OCI-LY3 (cell line): ENCODE measurements at regions not wholly inside any gene's neighbourhood (a gene's known extent, or its start where the extent isn't known, plus 50 kb on each side); places are given as distances from the start of the nearest gene placed in this dataset.

Experiments
- H2AFZ ChIP-seq: fragments of 200-600, 300-600 bp; shearing (Covaris generic); 2 replicates; pipeline ENCODE4 v1.6.0; 2014; ENCODE audit warnings: antibody characterized with exemption, low read depth, low read length
- H3K27ac ChIP-seq: fragments of 200-600, 300-600 bp; sonication (generic); 2 replicates; pipeline ENCODE4 v1.5.1; 2014; ENCODE audit warnings: mild to moderate bottlenecking, low read length, moderate library complexity, mixed read lengths
- H3K27me3 ChIP-seq: fragments of 200-600, 300-600 bp; sonication (generic); 2 replicates; pipeline ENCODE4 v1.6.1; 2014; ENCODE audit warnings: low read depth, low read length, mixed read lengths
- H3K36me3 ChIP-seq: fragments of 200-600, 300-600 bp; sonication (generic); replicated peaks from 2 replicates; pipeline ENCODE3; 2014; ENCODE audit warnings: low read depth, low read length, mixed read lengths
- H3K4me1 ChIP-seq: fragments of 300-600, 200-600 bp; sonication (generic); 2 replicates; pipeline ENCODE4 v1.6.1; 2014; ENCODE audit warnings: low read length, mixed read lengths
- H3K4me2 ChIP-seq: fragments of 200-600, 300-600 bp; sonication (generic); 2 replicates; pipeline ENCODE4 v1.6.1; 2014; ENCODE audit warnings: low read length, mixed read lengths
- H3K4me3 ChIP-seq: fragments of 300-600, 200-600 bp; sonication (generic); 2 replicates; pipeline ENCODE4 v1.5.1; 2014; ENCODE audit warnings: antibody characterized with exemption, mild to moderate bottlenecking, low read length, moderate library complexity
- H3K79me2 ChIP-seq: fragments of 300-600, 200-600 bp; shearing (Covaris generic); 2 replicates; pipeline ENCODE4 v1.6.1; 2014; ENCODE audit warnings: mild to moderate bottlenecking, low read length, mixed read lengths
- H3K9ac ChIP-seq: fragments of 300-600, 200-600 bp; shearing (Covaris generic); 2 replicates; pipeline ENCODE4 v1.6.0; 2014; ENCODE audit warnings: mild to moderate bottlenecking, low read length, moderate library complexity
- H3K9me3 ChIP-seq: fragments of 200-600, 300-600 bp; shearing (Covaris generic); 2 replicates; pipeline ENCODE4 v1.6.1; 2014; ENCODE audit warnings: low read length, mixed read lengths; ENCODE audit not compliant: insufficient read depth
- H4K20me1 ChIP-seq: fragments of 200-600, 300-600 bp; sonication (generic); 2 replicates; pipeline ENCODE4 v1.6.1; 2016; ENCODE audit warnings: low read length, mixed read lengths; ENCODE audit not compliant: insufficient read depth
- EZH2phosphoT487 ChIP-seq: fragments of 200-600 bp; shearing (Covaris generic); IDR thresholded peaks from 2 replicates; pipeline ENCODE4 v1.6.1; 2018; ENCODE audit warnings: antibody characterized with exemption, mixed run types, low read depth
- TF ChIP-seq, protein P1 (sequence below): fragments of 200-600, 300-600 bp; sonication (generic); IDR thresholded peaks from 2 replicates; pipeline ENCODE4 v1.5.1; 2014; ENCODE audit warnings: antibody characterized with exemption, low read length, low read depth

DNA sequence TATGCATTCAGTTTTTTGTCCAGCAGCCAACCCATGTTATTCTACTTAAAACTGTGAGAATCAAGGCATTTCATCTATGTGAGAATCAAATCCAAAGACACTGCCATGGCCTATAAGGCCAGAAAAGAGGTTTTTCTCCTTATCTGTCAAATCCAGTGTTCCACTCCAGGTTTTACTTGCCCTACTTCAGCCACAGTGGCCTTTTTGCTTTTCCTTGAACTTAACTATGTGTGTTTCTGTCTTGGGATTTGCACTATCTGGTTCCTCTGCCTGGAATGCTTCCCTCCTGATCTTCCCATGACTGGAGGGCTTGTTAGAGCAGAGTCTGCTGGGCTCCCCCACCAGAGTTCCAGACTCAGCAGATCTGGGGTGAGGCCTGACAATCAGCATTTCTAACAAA, 113.1 kb upstream of the DOK5 start:
- Histone ChIP-seq H4K20me1 (no peaks in the 10 kb centered on the region), H3K4me2 (no peak overlapping the region), H3K27me3 (no peaks in the 10 kb centered on the region), H3K4me1 (no peaks in the 10 kb centered on the region), H3K36me3 (no peaks in the 10 kb centered on the region), H3K9me3 (no peaks in the 10 kb centered on the region), H3K4me3 (no peak overlapping the region), H3K27ac (no peak overlapping the region), H2AFZ (no peak overlapping the region), H3K79me2 (no peaks in the 10 kb centered on the region), H3K9ac (no peak overlapping the region)
- no peak for TF ChIP-seq EZH2phosphoT487
- TF ChIP-seq, protein P1, sequence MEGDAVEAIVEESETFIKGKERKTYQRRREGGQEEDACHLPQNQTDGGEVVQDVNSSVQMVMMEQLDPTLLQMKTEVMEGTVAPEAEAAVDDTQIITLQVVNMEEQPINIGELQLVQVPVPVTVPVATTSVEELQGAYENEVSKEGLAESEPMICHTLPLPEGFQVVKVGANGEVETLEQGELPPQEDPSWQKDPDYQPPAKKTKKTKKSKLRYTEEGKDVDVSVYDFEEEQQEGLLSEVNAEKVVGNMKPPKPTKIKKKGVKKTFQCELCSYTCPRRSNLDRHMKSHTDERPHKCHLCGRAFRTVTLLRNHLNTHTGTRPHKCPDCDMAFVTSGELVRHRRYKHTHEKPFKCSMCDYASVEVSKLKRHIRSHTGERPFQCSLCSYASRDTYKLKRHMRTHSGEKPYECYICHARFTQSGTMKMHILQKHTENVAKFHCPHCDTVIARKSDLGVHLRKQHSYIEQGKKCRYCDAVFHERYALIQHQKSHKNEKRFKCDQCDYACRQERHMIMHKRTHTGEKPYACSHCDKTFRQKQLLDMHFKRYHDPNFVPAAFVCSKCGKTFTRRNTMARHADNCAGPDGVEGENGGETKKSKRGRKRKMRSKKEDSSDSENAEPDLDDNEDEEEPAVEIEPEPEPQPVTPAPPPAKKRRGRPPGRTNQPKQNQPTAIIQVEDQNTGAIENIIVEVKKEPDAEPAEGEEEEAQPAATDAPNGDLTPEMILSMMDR = no peak

DNA sequence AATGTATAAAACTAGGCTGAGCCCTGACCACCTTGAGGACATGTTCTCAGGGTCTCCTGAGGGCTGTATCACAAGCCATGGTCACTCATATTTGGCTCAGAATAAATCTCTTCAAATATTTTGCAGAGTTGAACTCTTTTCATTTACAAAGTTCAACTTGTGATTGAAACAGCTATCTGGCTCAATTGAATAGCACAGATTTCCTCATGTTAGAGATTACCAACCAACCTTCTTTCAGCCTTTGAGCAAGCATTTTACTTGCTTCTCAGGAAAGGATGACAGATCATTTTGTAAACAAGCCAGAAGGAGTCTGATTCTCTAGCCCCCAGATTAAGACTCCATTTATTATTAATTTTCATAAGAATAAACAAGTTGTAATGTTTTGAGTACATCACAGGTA, 111.0 kb upstream of the DOK5 start:
- Histone ChIP-seq H2AFZ (no peak overlapping the region), H3K4me1 (no peaks in the 10 kb centered on the region), H3K4me3 (no peak overlapping the region), H3K9ac (no peak overlapping the region), H3K36me3 (no peaks in the 10 kb centered on the region), H4K20me1 (no peaks in the 10 kb centered on the region), H3K4me2 (no peak overlapping the region), H3K79me2 (no peaks in the 10 kb centered on the region), H3K9me3 (no peaks in the 10 kb centered on the region), H3K27ac (no peak overlapping the region), H3K27me3 (no peaks in the 10 kb centered on the region)
- TF ChIP-seq EZH2phosphoT487 = no peak
- TF ChIP-seq, protein P1 = no peak

DNA sequence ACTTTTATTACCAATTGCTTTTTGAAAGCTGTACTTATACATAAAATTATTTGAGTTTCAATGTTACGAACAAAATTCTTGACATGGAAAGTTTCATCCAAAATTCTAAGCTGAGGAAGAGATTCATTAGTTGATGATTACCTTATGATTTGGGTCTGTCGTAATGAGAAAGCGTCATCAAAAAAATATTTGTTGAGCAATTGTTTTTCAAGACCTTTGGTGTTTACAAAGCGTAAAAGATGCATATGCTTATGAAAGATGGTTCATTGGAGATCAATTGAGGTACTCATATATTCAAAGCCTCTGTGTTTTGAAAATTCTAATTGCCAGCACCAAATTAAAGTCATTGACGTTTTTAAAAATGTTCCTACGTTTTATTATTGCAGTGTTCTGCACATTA, 110.5 kb upstream of the DOK5 start:
- Histone ChIP-seq H3K4me1 (no peaks in the 10 kb centered on the region), H3K27me3 (no peaks in the 10 kb centered on the region), H3K79me2 (no peaks in the 10 kb centered on the region), H3K4me3 (no peak overlapping the region), H4K20me1 (no peaks in the 10 kb centered on the region), H3K27ac (no peak overlapping the region), H3K9ac (no peak overlapping the region), H3K9me3 (no peaks in the 10 kb centered on the region), H3K36me3 (no peaks in the 10 kb centered on the region), H3K4me2 (no peak overlapping the region), H2AFZ (no peak overlapping the region)
- TF ChIP-seq EZH2phosphoT487 = no peak
- TF ChIP-seq, protein P1 = no peak

DNA sequence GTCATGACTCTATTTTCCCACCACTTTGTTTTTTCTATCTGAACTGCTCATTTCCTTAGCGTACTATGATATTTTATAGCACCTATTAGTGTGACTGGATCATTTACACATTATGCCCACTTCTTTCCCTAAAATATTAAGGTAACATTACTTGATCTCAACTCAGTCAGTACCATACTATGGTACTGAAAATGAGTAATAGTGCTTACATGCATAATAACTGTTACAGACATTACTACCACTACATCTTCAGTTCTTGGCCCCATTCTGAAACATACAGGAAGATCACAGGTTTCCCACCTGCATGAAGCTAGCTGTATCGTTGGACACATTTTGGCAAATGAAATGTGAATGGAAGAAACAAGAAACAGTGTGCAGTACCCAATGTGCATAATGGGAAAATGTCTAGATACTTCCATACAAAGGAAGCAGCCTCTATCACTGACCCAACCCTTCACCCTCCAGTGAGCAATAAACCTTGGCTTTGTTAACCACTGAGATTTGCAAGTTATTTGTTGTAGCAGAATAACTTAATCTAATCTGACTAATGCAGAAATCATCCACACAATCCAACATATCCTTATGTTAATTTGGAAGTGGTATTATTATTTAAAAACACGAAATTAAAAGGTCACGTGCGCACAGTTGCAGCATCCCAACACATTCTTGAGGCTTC, 108.6 kb upstream of the DOK5 start:
- no peak overlapping the region for H3K4me2 ChIP-seq
- H3K79me2 ChIP-seq = no peaks in the 10 kb centered on the region
- no peak overlapping the region for H2AFZ ChIP-seq
- no peaks in the 10 kb centered on the region for H3K4me1 ChIP-seq
- no peaks in the 10 kb centered on the region for H4K20me1 ChIP-seq
- H3K9me3 ChIP-seq = no peaks in the 10 kb centered on the region
- no peak overlapping the region for H3K9ac ChIP-seq
- no peak overlapping the region for H3K27ac ChIP-seq
- TF ChIP-seq, protein P1 = no peak
- TF ChIP-seq EZH2phosphoT487 = no peak
- H3K36me3 ChIP-seq = no peaks in the 10 kb centered on the region
- no peaks in the 10 kb centered on the region for H3K27me3 ChIP-seq
- no peak overlapping the region for H3K4me3 ChIP-seq
